Esophagus squamous epithelium (tissue), 4 donors: ENCODE measurements at regions not wholly inside any gene's neighbourhood (a gene's known extent, or its start where the extent isn't known, plus 50 kb on each side); places are given as distances from the start of the nearest gene placed in this dataset.
A peak's percentile ranks its signal among the peaks of the same experiment; 100 is the strongest.

Experiments used
- CTCF ChIP-seq, 6 experiments: fragments of 450-650 bp in 4 of 6; fragments of 200-600 bp in 2 of 6; sonication (generic) in 2 of 6; IDR thresholded peaks; one replicate each; pipeline ENCODE4 v1.5.1; 2016 to 2019; ENCODE audit warnings: antibody characterized with exemption in 6 of 6, mild to moderate bottlenecking in 4 of 6, moderate library complexity in 4 of 6
- POLR2A ChIP-seq, 4 donors: fragments of 450-650 bp; IDR thresholded peaks; one replicate each; pipeline ENCODE4 v1.6.1; 2017; ENCODE audit warnings: antibody characterized with exemption in 4 of 4, mild to moderate bottlenecking in 4 of 4, moderate library complexity in 3 of 4

GRCh38 chr20:39829256-39829655 lies 859.8 kb downstream of the MAFB start:
- TF ChIP-seq CTCF (IDR thresholded peaks at IDR 0.05): peak in 1 of 6 experiments; percentile 3
- no peak for TF ChIP-seq POLR2A (IDR thresholded peaks at IDR 0.05)
